H1 (cell line): ENCODE measurements at regions not wholly inside any gene's neighbourhood (a gene's known extent, or its start where the extent isn't known, plus 50 kb on each side); places are given as distances from the start of the nearest gene placed in this dataset.

ENCODE experiments used
- BACH1 ChIP-seq: IDR thresholded peaks from 2 replicates; pipeline ENCODE4 v1.6.1; 2012; ENCODE audit warnings: low read length, improper control_type of control experiment
- KDM1A ChIP-seq: fragments of 200-600, 300-600 bp; sonication (generic); IDR thresholded peaks from 2 replicates; pipeline ENCODE4 v1.7.1; 2016; ENCODE audit warnings: mild to moderate bottlenecking, low read length, borderline replicate concordance
- RNF2 ChIP-seq: fragments of 200-900, 300-1000 bp; sonication (generic); IDR thresholded peaks from 2 replicates; pipeline ENCODE4 v1.7.1; 2016; ENCODE audit warnings: borderline replicate concordance, low read depth, mild to moderate bottlenecking, antibody characterized with exemption, low read length; ENCODE audit not compliant: poor library complexity, severe bottlenecking; ENCODE audit errors: missing control alignments
- TAF7 ChIP-seq: optimal IDR thresholded peaks from 2 replicates; pipeline ENCODE3; 2011; ENCODE audit warnings: low read depth, mild to moderate bottlenecking, inconsistent platforms, low read length, moderate library complexity, borderline replicate concordance
- TF ChIP-seq, protein P1 (sequence below): IDR thresholded peaks from 2 replicates; pipeline ENCODE4 v1.6.1; 2012; ENCODE audit warnings: inconsistent platforms

- TF ChIP-seq, protein P1, sequence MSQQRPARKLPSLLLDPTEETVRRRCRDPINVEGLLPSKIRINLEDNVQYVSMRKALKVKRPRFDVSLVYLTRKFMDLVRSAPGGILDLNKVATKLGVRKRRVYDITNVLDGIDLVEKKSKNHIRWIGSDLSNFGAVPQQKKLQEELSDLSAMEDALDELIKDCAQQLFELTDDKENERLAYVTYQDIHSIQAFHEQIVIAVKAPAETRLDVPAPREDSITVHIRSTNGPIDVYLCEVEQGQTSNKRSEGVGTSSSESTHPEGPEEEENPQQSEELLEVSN, result no peak
- TF ChIP-seq KDM1A (no peak), TAF7 (no peak), RNF2 (no peak), BACH1 (no peak)
Measured at GRCh38 chr11:90407350-90407749, 184.5 kb upstream of the CHORDC1 start (continued).
